CD14-positive monocyte (primary cell): ENCODE measurements at regions not wholly inside any gene's neighbourhood (a gene's known extent, or its start where the extent isn't known, plus 50 kb on each side); places are given as distances from the start of the nearest gene placed in this dataset.
A peak's percentile ranks its signal among the peaks of the same experiment; 100 is the strongest.

Experiments used
- DNase-seq, 3 donors: peaks; one replicate each; pipeline ENCODE4 v3.0.0-alpha.2; 2011 to 2022
- H2AFZ ChIP-seq: 2 replicates; pipeline ENCODE4 v1.6.0; 2012; ENCODE audit warnings: mild to moderate bottlenecking, low read depth, low read length, inconsistent platforms; ENCODE audit not compliant: insufficient read depth, poor library complexity, severe bottlenecking
- H3K27ac ChIP-seq, 2 donors: 1 replicate in 1 of 2; 2 replicates in 1 of 2; pipeline ENCODE4 v1.5.1; 2012 to 2013; ENCODE audit warnings: low read length in 2 of 2, control low read depth in 1 of 2, inconsistent platforms in 1 of 2, low read depth in 1 of 2, mild to moderate bottlenecking in 1 of 2
- H3K27me3 ChIP-seq, 2 donors: one replicate each; pipeline versions ENCODE4 v1.6.0 to v1.6.1; 2011 to 2013; ENCODE audit warnings: low read length in 2 of 2; ENCODE audit not compliant: control insufficient read depth in 2 of 2, insufficient read depth in 2 of 2
- H3K36me3 ChIP-seq, 2 donors: replicated peaks in 1 of 2; 1 replicate in 1 of 2; 2 replicates in 1 of 2; pipeline versions ENCODE4 v1.5.1 to v1.6.1; 2012 to 2013; ENCODE audit warnings: low read length in 2 of 2, control low read depth in 1 of 2, inconsistent platforms in 1 of 2, mild to moderate bottlenecking in 1 of 2; ENCODE audit not compliant: insufficient read depth in 2 of 2, control insufficient read depth in 1 of 2
- H3K4me1 ChIP-seq, 2 donors: 1 replicate in 1 of 2; 2 replicates in 1 of 2; pipeline versions ENCODE4 v1.5.1 to v1.6.1; 2012 to 2013; ENCODE audit warnings: low read length in 2 of 2, control low read depth in 1 of 2, inconsistent platforms in 1 of 2, mild to moderate bottlenecking in 1 of 2, moderate library complexity in 1 of 2; ENCODE audit not compliant: insufficient read depth in 2 of 2, control insufficient read depth in 1 of 2
- H3K4me2 ChIP-seq: replicated peaks from 2 replicates; pipeline ENCODE3; 2012; ENCODE audit warnings: low read length, moderate library complexity, mild to moderate bottlenecking; ENCODE audit not compliant: poor library complexity, severe bottlenecking; ENCODE audit errors: extremely low read depth
- H3K4me3 ChIP-seq, 3 experiments: fragments of 200-600 bp in 1 of 3; sonication (generic) in 1 of 3; replicated peaks in 1 of 3; 1 replicate in 2 of 3; 2 replicates in 1 of 3; pipeline ENCODE4 v1.5.1; 2011 to 2013; ENCODE audit warnings: low read length in 3 of 3, mild to moderate bottlenecking in 3 of 3, control low read depth in 2 of 3, low read depth in 2 of 3, inconsistent platforms in 1 of 3, moderate library complexity in 1 of 3
- H3K79me2 ChIP-seq: 2 replicates; pipeline ENCODE4 v1.6.0; 2012; ENCODE audit warnings: mild to moderate bottlenecking, control low read depth, inconsistent platforms, low read length, moderate library complexity; ENCODE audit not compliant: insufficient read depth
- H3K9ac ChIP-seq: 2 replicates; pipeline ENCODE4 v1.6.0; 2017; ENCODE audit warnings: low read length, mild to moderate bottlenecking; ENCODE audit not compliant: insufficient read depth, poor library complexity, severe bottlenecking
- H3K9me3 ChIP-seq, 2 donors: replicated peaks in 1 of 2; 1 replicate in 1 of 2; 2 replicates in 1 of 2; pipeline versions ENCODE4 v1.5.1 to v1.6.1; 2012 to 2013; ENCODE audit warnings: low read length in 2 of 2, control low read depth in 1 of 2; ENCODE audit not compliant: control insufficient read depth in 1 of 2, insufficient read depth in 1 of 2
- H4K20me1 ChIP-seq: 2 replicates; pipeline ENCODE4 v1.6.0; 2012; ENCODE audit warnings: mild to moderate bottlenecking, low read length, control low read depth, moderate library complexity; ENCODE audit not compliant: insufficient read depth
- H3K27ac Mint-ChIP-seq, 7 donors: one replicate each; pipeline ENCODE4 v1.8.0; 2020; ENCODE audit warnings: mild to moderate bottlenecking in 7 of 7, mixed read lengths in 7 of 7, moderate library complexity in 6 of 7, inconsistent platforms in 2 of 7
- H3K27me3 Mint-ChIP-seq, 3 donors: one replicate each; pipeline ENCODE4 v1.8.0; 2021 to 2022; ENCODE audit warnings: low read depth in 3 of 3, mild to moderate bottlenecking in 3 of 3, mixed read lengths in 3 of 3, moderate library complexity in 3 of 3, inconsistent platforms in 1 of 3
- H3K36me3 Mint-ChIP-seq, 2 donors: one replicate each; pipeline ENCODE4 v1.8.0; 2020; ENCODE audit warnings: mixed read lengths in 2 of 2, inconsistent platforms in 1 of 2, mild to moderate bottlenecking in 1 of 2
- H3K4me1 Mint-ChIP-seq: one replicate; pipeline ENCODE4 v1.8.0; 2020; ENCODE audit warnings: mild to moderate bottlenecking, mixed read lengths
- H3K4me3 Mint-ChIP-seq, 2 donors: one replicate each; pipeline ENCODE4 v1.8.0; 2020; ENCODE audit warnings: mild to moderate bottlenecking in 2 of 2, mixed read lengths in 2 of 2, moderate library complexity in 1 of 2
- H3K9me3 Mint-ChIP-seq, 7 donors: one replicate each; pipeline ENCODE4 v1.8.0; 2020 to 2022; ENCODE audit warnings: mixed read lengths in 7 of 7, mild to moderate bottlenecking in 6 of 7, moderate library complexity in 6 of 7, inconsistent platforms in 2 of 7
- CTCF ChIP-seq: fragments of 200-600 bp; IDR thresholded peaks from one replicate; pipeline ENCODE4 v1.8.0; 2022; ENCODE audit warnings: antibody characterized with exemption, mild to moderate bottlenecking
- WGBS: methylation state at CpG from one replicate; pipeline ENCODE4 v1.1.5; 2013; ENCODE audit warnings: missing lambda C conversion rate; ENCODE audit not compliant: insufficient coverage; 5-methylcytosine and 5-hydroxymethylcytosine counted together
- intact Hi-C, 2 donors: fragments of 100-400 bp; cut with micrococcal nuclease; formaldehyde crosslinking; loops; one replicate each; pipeline versions ENCODE4 v1.15.0 to v1.15.1; 2023

GRCh38 chr6:26285143-26286134 lies 79.6 kb upstream of the BTN3A2 start:
- intact Hi-C loops = loop anchor here (5.0 kb wide), 2 partner anchors 88 to 163 kb away; a partner anchor contains a TSS
- WGBS = under 1% methylated on average over 36 of the region's 53 CpGs
- Histone ChIP-seq H3K27ac (peak overlapping the region; percentile 88 to 97), H3K4me1 (peaks cover 14 to 16% of the 10 kb centered on the region in 2 donors), H3K27me3 (no peaks in the 10 kb centered on the region), H3K4me3 (peak overlapping the region; percentile 69 to 97 (median 84)), H2AFZ (peak overlapping the region; percentile 74), H3K9ac (peak overlapping the region; percentile 77), H3K4me2 (peak overlapping the region; percentile 93), H3K79me2 (no peaks in the 10 kb centered on the region), H3K36me3 (no peaks in the 10 kb centered on the region), H4K20me1 (no peaks in the 10 kb centered on the region), H3K9me3 (peaks cover 8 to 16% of the 10 kb centered on the region in 2 donors)
- Mint-ChIP-seq H3K4me1 (peaks cover 23% of the 10 kb centered on the region), H3K36me3 (peaks cover 0 to 5% of the 10 kb centered on the region in 2 donors), H3K4me3 (peak overlapping the region; percentile 82 to 95), H3K9me3 (peaks cover 7 to 20% (median 11%) of the 10 kb centered on the region in 7 donors), H3K27ac (peak overlapping the region; percentile 97 to 99 (median 98)), H3K27me3 (peaks cover 0 to 2% (median 2%) of the 10 kb centered on the region in 3 donors)
- no peak for TF ChIP-seq CTCF
- peak; percentile 95 to 97 (median 96) for DNase-seq

GRCh38 chr6:26286168-26286877 lies 78.7 kb upstream of the BTN3A2 start:
- Histone ChIP-seq H2AFZ (peak overlapping the region; percentile 74), H3K27me3 (no peaks in the 10 kb centered on the region), H3K79me2 (no peaks in the 10 kb centered on the region), H3K9ac (peak overlapping the region; percentile 77), H3K9me3 (peaks cover 8 to 16% of the 10 kb centered on the region in 2 donors), H3K4me3 (peak overlapping the region; percentile 69 to 97 (median 84)), H4K20me1 (no peaks in the 10 kb centered on the region), H3K4me1 (peaks cover 14 to 16% of the 10 kb centered on the region in 2 donors), H3K27ac (peak overlapping the region; percentile 88 to 97), H3K4me2 (peak overlapping the region; percentile 93), H3K36me3 (no peaks in the 10 kb centered on the region)
- Mint-ChIP-seq H3K27ac (peak overlapping the region; percentile 97 to 99 (median 98)), H3K9me3 (peaks cover 7 to 20% (median 11%) of the 10 kb centered on the region in 7 donors), H3K36me3 (peaks cover 0 to 1% of the 10 kb centered on the region in 2 donors), H3K4me3 (peak overlapping the region; percentile 82 to 95), H3K27me3 (peaks cover 0 to 2% (median 2%) of the 10 kb centered on the region in 3 donors), H3K4me1 (peaks cover 23% of the 10 kb centered on the region)
- DNase-seq = peak; percentile 83 to 86 (median 85)
- intact Hi-C loops = loop anchor here (5.0 kb wide), 2 partner anchors 89 to 164 kb away; a partner anchor contains a TSS
- no peak for TF ChIP-seq CTCF
- WGBS = 0% methylated on average over 8 of the region's 18 CpGs
